Neural cell (in vitro differentiated cells): ENCODE measurements at regions not wholly inside any gene's neighbourhood (a gene's known extent, or its start where the extent isn't known, plus 50 kb on each side); places are given as distances from the start of the nearest gene placed in this dataset.

Experiments used
- H2AFZ ChIP-seq: fragments of 200-600, 300-800 bp; sonication (generic), shearing (Covaris generic); 2 replicates; pipeline ENCODE4 v1.6.0; 2014; ENCODE audit warnings: low read depth, mild to moderate bottlenecking, antibody characterized with exemption, low read length, moderate library complexity
- H3F3A ChIP-seq: fragments of 200-600 bp; shearing (Covaris generic); 2 replicates; pipeline ENCODE4 v1.6.1; 2016; ENCODE audit warnings: mild to moderate bottlenecking, moderate library complexity, mixed read lengths, antibody characterized with exemption, low read length; ENCODE audit not compliant: insufficient read depth, poor library complexity, severe bottlenecking
- H3K27ac ChIP-seq: fragments of 200-600, 300-800 bp; sonication (generic), shearing (Covaris generic); 2 replicates; pipeline ENCODE4 v1.5.1; 2014; ENCODE audit warnings: mild to moderate bottlenecking, low read length, moderate library complexity
- H3K27me3 ChIP-seq: fragments of 300-800, 200-600 bp; sonication (generic), shearing (Covaris generic); 2 replicates; pipeline ENCODE4 v1.6.0; 2014; ENCODE audit warnings: mild to moderate bottlenecking, low read depth, low read length, moderate library complexity; ENCODE audit not compliant: insufficient read depth
- H3K36me3 ChIP-seq: fragments of 300-800, 200-600 bp; sonication (generic), shearing (Covaris generic); 2 replicates; pipeline ENCODE4 v1.5.1; 2014; ENCODE audit warnings: mild to moderate bottlenecking, antibody characterized with exemption, low read length, moderate library complexity; ENCODE audit not compliant: insufficient read depth
- H3K4me2 ChIP-seq: fragments of 300-800, 200-600 bp; sonication (generic), shearing (Covaris generic); 2 replicates; pipeline ENCODE4 v1.6.0; 2014; ENCODE audit warnings: mild to moderate bottlenecking, low read length
- H3K4me3 ChIP-seq: fragments of 300-800, 200-600 bp; sonication (generic), shearing (Covaris generic); 2 replicates; pipeline ENCODE4 v1.5.1; 2014; ENCODE audit warnings: mild to moderate bottlenecking, low read length, moderate library complexity
- H3K79me2 ChIP-seq: fragments of 200-600 bp; shearing (Covaris generic); replicated peaks from 2 replicates; pipeline ENCODE4 v1.6.0; 2014; ENCODE audit warnings: mild to moderate bottlenecking, low read length, moderate library complexity; ENCODE audit not compliant: insufficient read depth
- H3K9ac ChIP-seq: fragments of 300-800, 200-600 bp; sonication (generic), shearing (Covaris generic); 2 replicates; pipeline ENCODE4 v1.6.1; 2016; ENCODE audit warnings: mild to moderate bottlenecking, low read length, mixed read lengths
- H3K9me2 ChIP-seq: fragments of 200-600 bp; shearing (Covaris generic); 2 replicates; pipeline ENCODE4 v1.6.1; 2016; ENCODE audit warnings: mild to moderate bottlenecking, low read length, mixed read lengths; ENCODE audit not compliant: insufficient read depth
- H3K9me3 ChIP-seq: fragments of 200-600, 300-800 bp; sonication (generic), shearing (Covaris generic); 2 replicates; pipeline ENCODE4 v1.6.1; 2016; ENCODE audit warnings: mild to moderate bottlenecking, mixed run types, low read length, moderate library complexity, mixed read lengths
- H4K20me1 ChIP-seq: fragments of 200-600 bp; shearing (Covaris generic); 2 replicates; pipeline ENCODE4 v1.6.1; 2016; ENCODE audit warnings: mild to moderate bottlenecking, mixed run types; ENCODE audit not compliant: insufficient read depth
- EP300 ChIP-seq: fragments of 450-650 bp; conservative IDR thresholded peaks from 2 replicates; pipeline ENCODE4 v1.6.1; 2014; ENCODE audit warnings: antibody characterized with exemption, mild to moderate bottlenecking, moderate library complexity; ENCODE audit not compliant: poor library complexity, severe bottlenecking
- EZH2 ChIP-seq: fragments of 200-600, 300-800 bp; shearing (Covaris generic), sonication (generic); IDR thresholded peaks from 2 replicates; pipeline ENCODE4 v1.6.1; 2014; ENCODE audit warnings: antibody characterized with exemption, low read length, borderline replicate concordance, mild to moderate bottlenecking; ENCODE audit not compliant: insufficient read depth, poor library complexity, severe bottlenecking
- MXI1 ChIP-seq: fragments of 450-650 bp; conservative IDR thresholded peaks from 2 replicates; pipeline ENCODE4 v1.6.1; 2014; ENCODE audit warnings: antibody characterized with exemption, mild to moderate bottlenecking; ENCODE audit not compliant: poor library complexity, severe bottlenecking
- POLR2AphosphoS5 ChIP-seq: IDR thresholded peaks from 2 replicates; pipeline ENCODE4 v1.6.1; 2012
- RAD21 ChIP-seq: fragments of 450-650 bp; conservative IDR thresholded peaks from 2 replicates; pipeline ENCODE4 v1.6.1; 2014; ENCODE audit warnings: antibody characterized with exemption, mild to moderate bottlenecking, moderate library complexity
- SMC3 ChIP-seq: fragments of 450-650 bp; conservative IDR thresholded peaks from 2 replicates; pipeline ENCODE4 v1.6.1; 2014; ENCODE audit warnings: antibody characterized with exemption, mild to moderate bottlenecking, moderate library complexity; ENCODE audit not compliant: poor library complexity
- TAF1 ChIP-seq: IDR thresholded peaks from 2 replicates; pipeline ENCODE4 v1.6.1; 2012; ENCODE audit warnings: low read depth
- TF ChIP-seq, protein P1 (sequence below): IDR thresholded peaks from 2 replicates; pipeline ENCODE4 v1.6.1; 2012; ENCODE audit warnings: borderline replicate concordance
- TF ChIP-seq, protein P2 (sequence below): fragments of 450-650 bp; IDR thresholded peaks from 2 replicates; pipeline ENCODE4 v1.5.1; 2014; ENCODE audit warnings: antibody characterized with exemption, mild to moderate bottlenecking, moderate library complexity; ENCODE audit not compliant: poor library complexity, severe bottlenecking

DNA sequence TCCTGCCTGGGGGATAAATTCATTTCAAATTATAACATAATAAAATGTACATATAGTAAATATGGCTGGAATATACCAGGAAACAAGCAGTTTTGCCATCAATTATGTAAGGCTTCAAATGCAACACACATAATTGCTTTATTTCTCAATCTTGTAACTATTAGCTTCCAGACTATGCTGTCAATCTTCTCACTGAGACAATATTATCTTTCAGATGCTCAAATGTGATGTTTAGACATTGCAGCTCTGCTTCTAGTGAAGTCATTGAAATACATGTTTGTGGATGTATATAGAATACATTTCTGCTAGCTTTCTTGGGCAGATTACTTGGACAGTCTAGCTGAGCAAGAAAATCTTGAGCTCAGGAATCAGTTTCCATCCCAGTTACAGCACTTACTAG is 454.4 kb downstream of the TDRD3 start:
- no peak overlapping the region for H3K4me3 ChIP-seq
- TF ChIP-seq SMC3 (no peak), RAD21 (no peak), POLR2AphosphoS5 (peak; percentile 56), MXI1 (no peak), EZH2 (no peak), EP300 (peak; percentile 70), TAF1 (no peak)
- TF ChIP-seq, protein P1, sequence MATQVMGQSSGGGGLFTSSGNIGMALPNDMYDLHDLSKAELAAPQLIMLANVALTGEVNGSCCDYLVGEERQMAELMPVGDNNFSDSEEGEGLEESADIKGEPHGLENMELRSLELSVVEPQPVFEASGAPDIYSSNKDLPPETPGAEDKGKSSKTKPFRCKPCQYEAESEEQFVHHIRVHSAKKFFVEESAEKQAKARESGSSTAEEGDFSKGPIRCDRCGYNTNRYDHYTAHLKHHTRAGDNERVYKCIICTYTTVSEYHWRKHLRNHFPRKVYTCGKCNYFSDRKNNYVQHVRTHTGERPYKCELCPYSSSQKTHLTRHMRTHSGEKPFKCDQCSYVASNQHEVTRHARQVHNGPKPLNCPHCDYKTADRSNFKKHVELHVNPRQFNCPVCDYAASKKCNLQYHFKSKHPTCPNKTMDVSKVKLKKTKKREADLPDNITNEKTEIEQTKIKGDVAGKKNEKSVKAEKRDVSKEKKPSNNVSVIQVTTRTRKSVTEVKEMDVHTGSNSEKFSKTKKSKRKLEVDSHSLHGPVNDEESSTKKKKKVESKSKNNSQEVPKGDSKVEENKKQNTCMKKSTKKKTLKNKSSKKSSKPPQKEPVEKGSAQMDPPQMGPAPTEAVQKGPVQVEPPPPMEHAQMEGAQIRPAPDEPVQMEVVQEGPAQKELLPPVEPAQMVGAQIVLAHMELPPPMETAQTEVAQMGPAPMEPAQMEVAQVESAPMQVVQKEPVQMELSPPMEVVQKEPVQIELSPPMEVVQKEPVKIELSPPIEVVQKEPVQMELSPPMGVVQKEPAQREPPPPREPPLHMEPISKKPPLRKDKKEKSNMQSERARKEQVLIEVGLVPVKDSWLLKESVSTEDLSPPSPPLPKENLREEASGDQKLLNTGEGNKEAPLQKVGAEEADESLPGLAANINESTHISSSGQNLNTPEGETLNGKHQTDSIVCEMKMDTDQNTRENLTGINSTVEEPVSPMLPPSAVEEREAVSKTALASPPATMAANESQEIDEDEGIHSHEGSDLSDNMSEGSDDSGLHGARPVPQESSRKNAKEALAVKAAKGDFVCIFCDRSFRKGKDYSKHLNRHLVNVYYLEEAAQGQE = no peak
- TF ChIP-seq, protein P2, sequence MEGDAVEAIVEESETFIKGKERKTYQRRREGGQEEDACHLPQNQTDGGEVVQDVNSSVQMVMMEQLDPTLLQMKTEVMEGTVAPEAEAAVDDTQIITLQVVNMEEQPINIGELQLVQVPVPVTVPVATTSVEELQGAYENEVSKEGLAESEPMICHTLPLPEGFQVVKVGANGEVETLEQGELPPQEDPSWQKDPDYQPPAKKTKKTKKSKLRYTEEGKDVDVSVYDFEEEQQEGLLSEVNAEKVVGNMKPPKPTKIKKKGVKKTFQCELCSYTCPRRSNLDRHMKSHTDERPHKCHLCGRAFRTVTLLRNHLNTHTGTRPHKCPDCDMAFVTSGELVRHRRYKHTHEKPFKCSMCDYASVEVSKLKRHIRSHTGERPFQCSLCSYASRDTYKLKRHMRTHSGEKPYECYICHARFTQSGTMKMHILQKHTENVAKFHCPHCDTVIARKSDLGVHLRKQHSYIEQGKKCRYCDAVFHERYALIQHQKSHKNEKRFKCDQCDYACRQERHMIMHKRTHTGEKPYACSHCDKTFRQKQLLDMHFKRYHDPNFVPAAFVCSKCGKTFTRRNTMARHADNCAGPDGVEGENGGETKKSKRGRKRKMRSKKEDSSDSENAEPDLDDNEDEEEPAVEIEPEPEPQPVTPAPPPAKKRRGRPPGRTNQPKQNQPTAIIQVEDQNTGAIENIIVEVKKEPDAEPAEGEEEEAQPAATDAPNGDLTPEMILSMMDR = no peak
- H3K9ac ChIP-seq = no peak overlapping the region
- no peaks in the 10 kb centered on the region for H3K9me3 ChIP-seq
- no peaks in the 10 kb centered on the region for H3K9me2 ChIP-seq
- no peaks in the 10 kb centered on the region for H4K20me1 ChIP-seq
- H3F3A ChIP-seq = no peaks in the 10 kb centered on the region
- no peaks in the 10 kb centered on the region for H3K27me3 ChIP-seq
- H3K27ac ChIP-seq = peak overlapping the region; percentile 7
- no peak overlapping the region for H2AFZ ChIP-seq
- H3K36me3 ChIP-seq = no peaks in the 10 kb centered on the region
- H3K79me2 ChIP-seq = no peaks in the 10 kb centered on the region
- no peak overlapping the region for H3K4me2 ChIP-seq

DNA sequence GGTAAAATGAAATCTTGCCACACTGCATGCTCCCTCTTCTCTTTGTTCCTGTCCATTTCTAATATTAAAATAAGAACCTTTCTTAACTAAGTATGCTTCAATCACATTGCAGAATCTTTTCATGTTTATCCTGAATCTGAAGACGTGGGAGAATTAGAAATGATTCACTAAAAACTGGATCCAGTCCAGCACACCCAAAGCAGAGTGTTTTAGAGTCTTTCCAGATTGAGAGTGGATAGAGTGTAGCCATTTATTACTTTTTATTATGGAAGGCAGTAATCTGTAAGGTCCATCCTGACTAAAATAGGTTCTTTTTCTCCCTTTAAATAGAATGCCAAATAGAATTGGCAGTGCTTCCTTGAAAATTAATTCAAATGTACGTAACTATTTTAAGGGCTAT is 453.5 kb downstream of the TDRD3 start:
- Histone ChIP-seq H3K9me2 (no peaks in the 10 kb centered on the region), H3K79me2 (no peaks in the 10 kb centered on the region), H2AFZ (no peak overlapping the region), H3K36me3 (no peaks in the 10 kb centered on the region), H3K27me3 (no peaks in the 10 kb centered on the region), H4K20me1 (no peaks in the 10 kb centered on the region), H3K9me3 (peaks cover 3% of the 10 kb centered on the region), H3K9ac (no peak overlapping the region), H3F3A (no peaks in the 10 kb centered on the region), H3K4me3 (no peak overlapping the region), H3K27ac (no peak overlapping the region), H3K4me2 (no peak overlapping the region)
- TF ChIP-seq, protein P1 = no peak
- TF ChIP-seq EP300 (no peak), SMC3 (no peak), TAF1 (no peak), EZH2 (no peak), POLR2AphosphoS5 (no peak), MXI1 (no peak), RAD21 (no peak)
- TF ChIP-seq, protein P2 = no peak
